A549 (cell line): ENCODE measurements at regions not wholly inside any gene's neighbourhood (a gene's known extent, or its start where the extent isn't known, plus 50 kb on each side); places are given as distances from the start of the nearest gene placed in this dataset.

Experiments
- ATAC-seq, 2 experiments: fragments of 200-7000 bp in 1 of 2; fragments of >200 bp in 1 of 2; cut with Nextera tagmentation in 1 of 2; cut with Tn5 transposase in 1 of 2; 3 replicates each; pipeline versions ENCODE4 v1.8.0 to v1.9.1; 2018 to 2020; ENCODE audit warnings: mild to moderate bottlenecking in 1 of 2, moderate library complexity in 1 of 2
- CTCF ChIA-PET: fragments of 300-600 bp; sonication (Branson Sonifier 250); formaldehyde crosslinking; extraction: SDS; loops from one replicate; lab custom pipeline; 2021; ENCODE audit warnings: antibody characterized with exemption, inconsistent platforms; lab: Yijun Ruan, JAX
- POLR2A ChIA-PET: fragments of 350-600 bp; formaldehyde crosslinking; extraction: SDS; loops from one replicate; lab custom pipeline; 2021; ENCODE audit warnings: antibody characterized with exemption, inconsistent platforms; lab: Yijun Ruan, JAX
- DNase-seq, 2 experiments: peaks; one replicate each; pipeline versions ENCODE4 v3.0.0 to v3.0.0-alpha.2; 2011 to 2016; ENCODE audit warnings: low read depth in 1 of 2, low spot score in 1 of 2
- FAIRE-seq: peaks from 2 replicates; lab custom pipeline; 2011; peaks lifted over from hg19 to GRCh38; lab: Jason Lieb, UNC
- H3K27ac ChIP-seq, 2 experiments: fragments of >200 bp; sonication (Bioruptor Twin); formaldehyde crosslinking; 3 replicates each; pipeline ENCODE4 v1.5.1; 2016 to 2017
- H3K4me1 ChIP-seq: fragments of >200 bp; sonication (Bioruptor Twin); formaldehyde crosslinking; 3 replicates; pipeline ENCODE4 v1.6.1; 2016
- H3K4me2 ChIP-seq: fragments of >200 bp; sonication (Bioruptor Twin); formaldehyde crosslinking; 3 replicates; pipeline ENCODE4 v1.6.1; 2016
- H3K4me3 ChIP-seq: fragments of >200 bp; sonication (Bioruptor Twin); formaldehyde crosslinking; 3 replicates; pipeline ENCODE4 v1.5.1; 2016
- H3K9me3 ChIP-seq: fragments of >200 bp; sonication (Bioruptor Twin); formaldehyde crosslinking; 3 replicates; pipeline ENCODE4 v1.6.1; 2016
- CBX8 ChIP-seq: fragments of 200-600 bp; sonication (generic); IDR thresholded peaks from 2 replicates; pipeline ENCODE4 v1.6.1; 2016
- EHF ChIP-seq: fragments of 250-450 bp; sonication (Bioruptor Pico); IDR thresholded peaks from 2 replicates; pipeline ENCODE4 v1.5.0; 2020; ENCODE audit warnings: mild to moderate bottlenecking
- FOSL2 ChIP-seq, 2 experiments: fragments of 450-650 bp in 1 of 2; fragments of >200 bp in 1 of 2; sonication (Bioruptor Twin) in 1 of 2; formaldehyde crosslinking; IDR thresholded peaks; 2 replicates each; pipeline versions ENCODE4 v1.5.0 to v1.6.1; 2016 to 2020; ENCODE audit warnings: mild to moderate bottlenecking in 1 of 2, moderate library complexity in 1 of 2
- FOXS1 ChIP-seq: fragments of 250-450 bp; sonication (Bioruptor Pico); IDR thresholded peaks from 2 replicates; pipeline ENCODE4 v1.5.0; 2020; ENCODE audit warnings: mild to moderate bottlenecking, moderate library complexity
- GATA3 ChIP-seq: IDR thresholded peaks from 2 replicates; pipeline ENCODE4 v1.6.1; 2012; ENCODE audit warnings: borderline replicate concordance
- HEYL ChIP-seq: fragments of 250-450 bp; sonication (Bioruptor Pico); IDR thresholded peaks from 2 replicates; pipeline ENCODE4 v1.8.0; 2021; ENCODE audit warnings: mild to moderate bottlenecking, moderate library complexity
- HOXB5 ChIP-seq: fragments of 250-450 bp; sonication (Bioruptor Pico); IDR thresholded peaks from 2 replicates; pipeline ENCODE4 v1.5.0; 2020; ENCODE audit warnings: mild to moderate bottlenecking, moderate library complexity
- KDM1A ChIP-seq: fragments of 200-600 bp; sonication (generic); IDR thresholded peaks from 2 replicates; pipeline ENCODE4 v1.6.1; 2016; ENCODE audit warnings: low read depth, mild to moderate bottlenecking
- MAZ ChIP-seq: fragments of 150-350 bp; IDR thresholded peaks from 2 replicates; pipeline ENCODE4 v1.6.1; 2014; ENCODE audit warnings: antibody characterized with exemption, low read depth, low read length, borderline replicate concordance
- NPAS2 ChIP-seq: fragments of 250-450 bp; sonication (Bioruptor Pico); IDR thresholded peaks from 2 replicates; pipeline ENCODE4 v1.8.0; 2022; ENCODE audit warnings: mild to moderate bottlenecking, moderate library complexity, borderline replicate concordance
- RNF2 ChIP-seq: fragments of 200-600 bp; sonication (generic); IDR thresholded peaks from 2 replicates; pipeline ENCODE4 v1.6.1; 2016; ENCODE audit warnings: low read depth, mild to moderate bottlenecking, antibody characterized with exemption, moderate library complexity, borderline replicate concordance
- SREBF2 ChIP-seq: fragments of 450-650 bp; IDR thresholded peaks from 2 replicates; pipeline ENCODE4 v1.6.1; 2014; ENCODE audit warnings: mild to moderate bottlenecking, moderate library complexity
- ZC3H11A ChIP-seq: fragments of 450-650 bp; IDR thresholded peaks from 2 replicates; pipeline ENCODE4 v1.6.1; 2014; ENCODE audit warnings: antibody characterized with exemption, mild to moderate bottlenecking
- ZNF302 ChIP-seq: fragments of 250-450 bp; sonication (Bioruptor Pico); IDR thresholded peaks from 2 replicates; pipeline ENCODE4 v1.9.0; 2021; ENCODE audit warnings: inconsistent platforms, mild to moderate bottlenecking, moderate library complexity
- WGBS: methylation state at CpG from one replicate; pipeline ENCODE4 v1.1.6; 2017; ENCODE audit errors: missing lambda C conversion rate; 5-methylcytosine and 5-hydroxymethylcytosine counted together
- TF ChIP-seq, protein P1 (sequence below): fragments of 450-650 bp; IDR thresholded peaks from 2 replicates; pipeline ENCODE4 v1.6.1; 2014; ENCODE audit warnings: antibody characterized with exemption
- TF ChIP-seq, protein P2 (sequence below): fragments of >200 bp; sonication (Bioruptor Twin); formaldehyde crosslinking; IDR thresholded peaks from 2 replicates; pipeline ENCODE4 v1.6.1; 2016
- TF ChIP-seq, protein P3 (sequence below): fragments of 250-450 bp; sonication (Bioruptor Pico); IDR thresholded peaks from 2 replicates; pipeline ENCODE4 v1.5.0; 2020; ENCODE audit warnings: low read depth, mild to moderate bottlenecking, moderate library complexity
- TF ChIP-seq, protein P4 (sequence below): fragments of 250-450 bp; sonication (Bioruptor Pico); IDR thresholded peaks from 2 replicates; pipeline ENCODE4 v1.5.0; 2021; ENCODE audit warnings: mild to moderate bottlenecking, moderate library complexity, borderline replicate concordance

DNA sequence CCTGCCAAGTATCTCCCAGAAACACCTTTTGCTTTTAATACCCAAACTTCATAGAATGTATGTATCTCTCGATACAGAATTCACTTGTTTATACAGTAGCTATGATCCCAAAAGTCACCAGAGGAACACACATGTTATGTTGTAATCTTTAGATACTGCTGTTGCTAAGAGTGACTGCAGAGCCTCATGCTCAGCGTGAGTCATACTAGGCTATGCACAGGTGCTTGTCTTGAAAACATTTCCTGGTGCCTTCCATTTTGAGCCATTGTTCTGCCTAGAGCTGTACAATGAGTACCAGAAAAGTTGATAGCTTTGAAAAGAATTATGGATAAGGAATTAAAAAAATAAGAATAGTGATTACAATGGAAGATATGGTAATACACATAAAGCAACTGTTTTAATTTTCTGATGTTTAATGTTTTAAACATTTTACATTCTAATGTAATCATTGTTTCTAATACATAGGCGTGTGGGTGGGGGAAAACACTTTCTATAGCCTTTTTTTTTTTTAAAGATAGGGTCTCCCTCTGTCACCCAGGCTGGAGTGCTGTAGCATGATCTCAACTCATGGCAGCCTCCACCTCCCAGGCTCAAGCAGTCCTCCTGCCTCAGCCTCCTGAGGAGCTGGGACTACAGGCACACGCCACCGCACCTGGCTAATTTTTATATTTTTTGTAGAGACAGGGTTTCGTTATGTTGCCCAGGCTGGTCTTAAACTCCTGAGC is 79.4 kb downstream of the CD24 start:
- POLR2A ChIA-PET: no interaction called here
- CTCF ChIA-PET: no interaction called here
- TF ChIP-seq FOSL2 (IDR thresholded peaks at IDR 0.05) (no peak), FOSL2 (CRISPR knock-in tag; IDR thresholded peaks at IDR 0.05) (peak; percentile 20; the same call in 1 of the 2 replicates), RNF2 (no peak)
- Histone ChIP-seq H3K4me3 (no peak overlapping the region), H3K4me1 (no peaks in the 10 kb centered on the region), H3K9me3 (no peaks in the 10 kb centered on the region), H3K27ac (no peak overlapping the region), H3K4me2 (no peak overlapping the region)
- WGBS: 73% methylated on average over 6 of the region's 6 CpGs
- FAIRE-seq (no peak), DNase-seq (peak in 1 of 2 experiments; percentile 15), ATAC-seq (0 out of 6 replicates have a peak, but pooled peaks of 1 of the 2 experiments have one; percentile 47)

DNA sequence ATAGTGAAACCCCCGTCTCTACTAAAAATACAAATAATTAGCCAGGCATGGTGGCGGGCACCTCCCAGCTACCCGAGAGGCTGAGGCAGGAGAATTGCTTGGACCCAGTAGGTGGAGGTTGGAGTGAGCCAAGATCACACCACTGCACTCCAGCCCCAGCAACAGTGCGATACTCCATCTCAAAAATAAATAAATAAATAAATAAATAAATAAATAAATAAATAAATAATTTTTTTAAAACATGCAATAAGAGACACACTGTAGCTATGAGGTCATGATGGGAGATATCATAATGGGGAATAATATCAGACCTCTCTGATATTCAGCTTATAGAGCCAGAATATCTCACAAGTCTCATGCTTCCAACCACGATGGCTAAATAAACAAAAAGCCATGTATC is 82.3 kb downstream of the CD24 start:
- H3K27ac ChIP-seq: no peak overlapping the region
- 83% methylated on average over 5 of the region's 5 CpGs for WGBS
- no peak overlapping the region for H3K4me3 ChIP-seq
- ATAC-seq (no peak), DNase-seq (no peak), FAIRE-seq (no peak)
- H3K4me2 ChIP-seq: no peak overlapping the region
- H3K9me3 ChIP-seq: no peaks in the 10 kb centered on the region
- TF ChIP-seq KDM1A: no peak
- peak; percentile 41 for TF ChIP-seq ZC3H11A
- CTCF ChIA-PET: interaction anchor here (0.6 to 1.0 kb wide), 2 partner anchors 20 to 541 kb away, joined by 3 read pairs; no protein-coding TSS in a partner anchor
- peaks cover 12% of the 10 kb centered on the region for H3K4me1 ChIP-seq
- POLR2A ChIA-PET: no interaction called here

DNA sequence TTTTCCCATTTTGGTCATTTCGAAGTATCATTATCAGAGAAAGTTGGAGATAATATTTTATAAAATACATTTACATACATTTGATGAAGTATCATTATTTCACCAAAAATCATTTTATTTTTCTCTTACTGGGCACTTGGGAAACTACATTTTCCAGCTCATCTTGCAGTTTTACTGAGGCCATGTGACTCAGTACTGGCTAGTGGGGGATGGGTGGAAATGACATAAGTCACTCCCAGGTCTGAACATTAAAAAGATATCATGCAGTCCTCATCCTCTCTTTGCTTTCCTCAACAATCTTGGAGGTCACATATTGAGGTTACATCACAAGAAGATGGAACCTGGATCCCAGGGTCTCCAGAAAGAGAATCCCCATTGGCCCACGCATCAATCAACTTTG is 84.1 kb downstream of the CD24 start:
- WGBS: 92% methylated on average over 2 of the region's 2 CpGs
- Histone ChIP-seq H3K4me2 (no peak overlapping the region), H3K9me3 (no peaks in the 10 kb centered on the region)
- ATAC-seq (no peak), DNase-seq (no peak)
- POLR2A ChIA-PET: no interaction called here
- no peak for TF ChIP-seq MAZ
- no peak for TF ChIP-seq ZNF302 (CRISPR knock-in tag)
- TF ChIP-seq, protein P1, sequence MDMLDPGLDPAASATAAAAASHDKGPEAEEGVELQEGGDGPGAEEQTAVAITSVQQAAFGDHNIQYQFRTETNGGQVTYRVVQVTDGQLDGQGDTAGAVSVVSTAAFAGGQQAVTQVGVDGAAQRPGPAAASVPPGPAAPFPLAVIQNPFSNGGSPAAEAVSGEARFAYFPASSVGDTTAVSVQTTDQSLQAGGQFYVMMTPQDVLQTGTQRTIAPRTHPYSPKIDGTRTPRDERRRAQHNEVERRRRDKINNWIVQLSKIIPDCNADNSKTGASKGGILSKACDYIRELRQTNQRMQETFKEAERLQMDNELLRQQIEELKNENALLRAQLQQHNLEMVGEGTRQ: no peak
- no peak for TF ChIP-seq SREBF2
- TF ChIP-seq HEYL (CRISPR knock-in tag): no peak
- TF ChIP-seq GATA3: no peak
- TF ChIP-seq, protein P2, sequence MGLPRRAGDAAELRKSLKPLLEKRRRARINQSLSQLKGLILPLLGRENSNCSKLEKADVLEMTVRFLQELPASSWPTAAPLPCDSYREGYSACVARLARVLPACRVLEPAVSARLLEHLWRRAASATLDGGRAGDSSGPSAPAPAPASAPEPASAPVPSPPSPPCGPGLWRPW: no peak
- no peak for TF ChIP-seq NPAS2 (CRISPR knock-in tag)
- TF ChIP-seq HOXB5: no peak
- TF ChIP-seq, protein P3, sequence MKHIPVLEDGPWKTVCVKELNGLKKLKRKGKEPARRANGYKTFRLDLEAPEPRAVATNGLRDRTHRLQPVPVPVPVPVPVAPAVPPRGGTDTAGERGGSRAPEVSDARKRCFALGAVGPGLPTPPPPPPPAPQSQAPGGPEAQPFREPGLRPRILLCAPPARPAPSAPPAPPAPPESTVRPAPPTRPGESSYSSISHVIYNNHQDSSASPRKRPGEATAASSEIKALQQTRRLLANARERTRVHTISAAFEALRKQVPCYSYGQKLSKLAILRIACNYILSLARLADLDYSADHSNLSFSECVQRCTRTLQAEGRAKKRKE (CRISPR knock-in tag): no peak
- TF ChIP-seq, protein P4, sequence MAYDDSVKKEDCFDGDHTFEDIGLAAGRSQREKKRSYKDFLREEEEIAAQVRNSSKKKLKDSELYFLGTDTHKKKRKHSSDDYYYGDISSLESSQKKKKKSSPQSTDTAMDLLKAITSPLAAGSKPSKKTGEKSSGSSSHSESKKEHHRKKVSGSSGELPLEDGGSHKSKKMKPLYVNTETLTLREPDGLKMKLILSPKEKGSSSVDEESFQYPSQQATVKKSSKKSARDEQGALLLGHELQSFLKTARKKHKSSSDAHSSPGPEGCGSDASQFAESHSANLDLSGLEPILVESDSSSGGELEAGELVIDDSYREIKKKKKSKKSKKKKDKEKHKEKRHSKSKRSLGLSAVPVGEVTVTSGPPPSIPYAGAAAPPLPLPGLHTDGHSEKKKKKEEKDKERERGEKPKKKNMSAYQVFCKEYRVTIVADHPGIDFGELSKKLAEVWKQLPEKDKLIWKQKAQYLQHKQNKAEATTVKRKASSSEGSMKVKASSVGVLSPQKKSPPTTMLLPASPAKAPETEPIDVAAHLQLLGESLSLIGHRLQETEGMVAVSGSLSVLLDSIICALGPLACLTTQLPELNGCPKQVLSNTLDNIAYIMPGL (CRISPR knock-in tag): no peak
- no peak for TF ChIP-seq FOXS1 (CRISPR knock-in tag)
- TF ChIP-seq CBX8: no peak
- no peak for TF ChIP-seq EHF
- TF ChIP-seq, all 56 proteins: peak for 0
- Histone ChIP-seq H3K27ac (no peak overlapping the region), H3K4me1 (peaks cover 29% of the 10 kb centered on the region), H3K4me3 (no peak overlapping the region)
- FAIRE-seq: no peak
- CTCF ChIA-PET: no interaction called here
